Ammon's horn (tissue), 1 donor: ENCODE measurements at regions not wholly inside any gene's neighbourhood (a gene's known extent, or its start where the extent isn't known, plus 50 kb on each side); places are given as distances from the start of the nearest gene placed in this dataset.
"Not testable (repeated sequence)": the region's sequence is repeated elsewhere in the genome, so short reads cannot be mapped to it uniquely, and the experiment has no call there.

Source experiments
- DNase-seq: peaks from one replicate; pipeline ENCODE4 v3.0.0-alpha.2; 2016; ENCODE audit warnings: low spot score

DNA sequence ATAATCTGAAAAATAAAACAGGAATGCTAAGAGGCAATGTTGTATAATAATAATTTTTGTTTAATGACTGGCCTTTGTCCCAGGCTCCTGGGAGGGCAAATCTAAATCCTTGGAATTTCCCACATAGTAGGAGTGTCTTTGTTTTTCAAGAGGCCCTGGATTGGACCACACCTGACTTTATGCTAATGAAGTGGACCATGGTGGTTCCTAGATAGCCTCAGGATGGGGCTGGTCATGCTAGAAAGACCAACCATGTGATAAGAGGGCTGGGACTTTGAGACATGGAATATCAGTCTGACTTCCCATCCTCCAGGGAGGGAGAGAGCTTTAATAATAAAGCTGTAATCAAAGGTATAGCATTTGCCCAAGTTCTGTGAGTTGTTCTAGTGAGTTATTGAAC, 138.2 kb upstream of the RAB4A start:
- no peak for DNase-seq

DNA sequence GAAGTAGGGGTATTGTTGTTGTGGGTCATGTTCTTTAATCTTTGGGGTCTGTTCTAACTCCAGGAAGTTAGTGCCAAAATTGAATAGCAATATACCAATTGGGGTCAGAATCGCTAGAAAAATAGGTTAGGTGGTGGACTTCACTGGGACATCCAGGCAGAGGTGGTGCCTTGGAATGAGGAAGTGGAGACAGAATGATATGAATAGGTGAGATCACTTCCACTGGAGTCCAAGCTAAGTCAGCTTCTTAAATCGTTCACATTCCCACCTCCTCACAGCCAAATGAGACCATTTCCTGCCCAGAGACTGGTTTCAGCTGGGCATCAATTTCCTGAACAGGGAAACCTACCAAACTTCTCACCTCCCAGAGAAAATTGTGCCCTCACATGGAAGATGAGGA, 137.8 kb upstream of the RAB4A start:
- no peak for DNase-seq

DNA sequence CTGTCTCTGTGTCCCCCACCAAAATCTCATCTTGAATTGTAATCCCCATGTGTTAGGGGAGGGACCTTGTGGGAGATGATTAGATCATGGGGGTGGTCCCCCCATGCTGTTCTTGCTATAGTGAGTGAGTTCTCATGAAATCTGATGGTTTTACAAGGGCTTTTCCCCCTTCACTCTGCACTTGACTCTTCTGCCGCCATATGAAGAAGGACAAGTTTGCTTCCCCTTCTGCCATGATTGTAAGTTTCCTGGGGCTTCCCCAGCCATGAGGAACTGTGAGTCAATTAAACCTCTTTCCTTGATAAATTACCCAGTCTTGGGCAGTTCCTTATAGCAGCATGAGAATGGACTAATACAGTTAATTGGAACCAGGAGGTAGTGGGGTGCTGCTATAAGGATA, 137.1 kb upstream of the RAB4A start:
- DNase-seq: no peak

DNA sequence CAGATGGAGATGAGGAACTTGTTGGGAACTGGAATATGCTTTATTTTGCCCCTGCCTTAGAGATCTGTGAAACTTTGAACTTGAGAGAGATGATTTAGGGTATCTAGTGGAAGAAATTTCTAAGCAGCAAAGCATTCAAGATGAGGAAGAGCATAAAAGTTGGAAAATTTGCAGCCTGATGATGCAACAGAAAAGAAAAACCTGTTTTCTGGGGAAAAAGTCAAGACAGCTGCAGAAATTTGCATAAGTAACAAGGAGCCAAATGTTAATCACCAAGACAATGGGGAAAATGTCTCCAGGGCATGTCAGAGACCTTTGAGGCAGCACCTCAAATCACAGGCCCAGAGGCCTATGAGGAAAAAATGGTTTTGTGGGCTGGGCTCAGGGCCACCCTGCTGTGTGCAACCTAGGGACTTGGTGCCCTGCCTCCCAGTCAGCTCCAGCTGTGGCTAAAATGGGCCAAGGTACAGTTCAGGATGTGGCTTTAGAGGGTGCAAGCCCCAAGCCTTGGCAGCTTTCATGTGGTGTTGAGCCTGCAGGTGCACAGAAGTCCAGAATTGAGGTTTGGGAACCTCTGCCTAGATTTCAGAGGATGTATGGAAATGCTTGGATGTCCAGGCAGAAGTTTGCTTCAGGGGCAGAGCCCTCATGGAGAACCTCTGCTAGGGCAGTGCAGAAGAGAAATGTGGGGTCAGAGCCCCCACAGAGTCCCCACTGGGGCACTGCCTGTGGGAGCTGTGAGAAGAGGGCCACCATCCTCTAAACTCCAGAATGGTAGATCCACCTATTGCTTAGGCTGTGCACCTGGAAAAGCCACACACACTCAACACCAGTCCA, 136.3 kb upstream of the RAB4A start:
- not testable (repeated sequence) for DNase-seq

DNA sequence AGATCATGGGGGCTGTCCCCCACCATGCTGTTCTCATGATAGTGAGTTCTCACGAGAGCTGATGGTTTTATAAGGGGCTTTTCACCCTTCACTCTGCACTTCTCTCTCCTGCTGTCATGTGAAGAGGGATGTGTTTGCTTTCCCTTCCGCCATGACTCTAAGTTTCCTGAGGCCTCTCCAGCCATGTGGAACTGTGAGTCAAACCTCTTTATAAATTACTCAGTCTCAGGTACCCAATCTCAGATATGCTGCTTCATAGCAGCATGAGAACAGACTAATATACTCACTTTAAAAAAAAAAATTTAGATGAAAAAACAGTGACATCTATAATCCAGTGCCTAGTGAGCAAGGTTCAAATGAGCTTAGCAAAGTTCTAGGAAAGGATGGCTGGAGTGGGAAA, 135.1 kb upstream of the RAB4A start:
- DNase-seq: no peak

DNA sequence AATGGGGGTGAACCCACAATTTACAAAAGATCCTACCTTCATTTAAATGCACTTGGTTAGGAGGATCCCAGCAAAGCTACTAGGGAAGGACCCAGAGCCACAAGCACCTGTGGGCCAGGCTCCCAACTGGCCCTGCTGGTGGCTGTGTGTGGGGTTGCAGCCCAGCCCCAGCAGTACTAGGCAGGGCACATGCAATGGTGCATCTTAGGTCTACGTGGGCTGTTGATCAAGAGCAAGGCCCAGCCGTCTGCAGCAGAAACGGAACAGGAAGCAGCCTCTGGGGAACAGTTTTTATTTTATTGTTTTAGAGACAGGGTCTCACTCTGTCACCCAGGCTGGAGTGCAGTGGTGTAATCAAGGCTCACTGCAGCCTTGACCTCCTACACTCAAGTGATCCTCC, 134.1 kb upstream of the RAB4A start:
- DNase-seq: no peak

DNA sequence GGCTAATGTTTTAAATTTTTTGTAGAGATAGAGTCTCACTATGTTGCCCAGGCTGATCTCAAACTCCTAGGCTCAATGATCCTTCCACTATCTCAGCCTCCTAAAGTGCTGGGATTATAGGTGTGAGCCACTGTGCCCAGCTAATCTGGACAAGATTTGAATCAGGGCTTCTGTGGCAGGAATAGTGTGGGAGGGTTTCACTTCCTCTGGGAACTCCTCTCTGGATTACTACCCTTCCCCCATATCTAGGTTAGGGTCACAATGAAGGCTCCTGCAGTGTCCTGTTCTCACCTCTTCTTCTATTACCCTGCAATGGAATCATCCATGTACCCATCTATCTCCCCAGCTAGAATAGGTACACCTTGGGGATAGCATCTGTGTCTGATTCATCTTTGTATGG, 133.6 kb upstream of the RAB4A start:
- DNase-seq: no peak

DNA sequence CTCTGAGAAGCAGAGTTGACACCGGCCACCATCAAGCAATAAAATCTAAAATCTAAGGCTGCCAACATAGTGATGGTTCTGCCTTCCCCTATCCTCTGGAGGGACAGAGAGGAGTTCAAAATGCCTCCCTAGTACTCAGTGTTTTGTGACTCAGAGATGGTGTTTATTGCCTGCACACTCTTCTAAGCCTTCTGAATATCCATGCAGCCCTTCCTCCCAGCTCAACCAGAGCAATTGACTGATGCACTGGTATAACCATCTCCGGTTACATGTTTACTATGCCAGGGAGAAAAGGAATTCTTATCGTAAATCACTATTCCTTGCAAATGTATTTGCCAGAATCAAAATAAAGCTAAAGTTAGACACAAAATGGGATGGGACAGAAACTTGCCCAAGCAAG, 132.9 kb upstream of the RAB4A start:
- DNase-seq: no peak

DNA sequence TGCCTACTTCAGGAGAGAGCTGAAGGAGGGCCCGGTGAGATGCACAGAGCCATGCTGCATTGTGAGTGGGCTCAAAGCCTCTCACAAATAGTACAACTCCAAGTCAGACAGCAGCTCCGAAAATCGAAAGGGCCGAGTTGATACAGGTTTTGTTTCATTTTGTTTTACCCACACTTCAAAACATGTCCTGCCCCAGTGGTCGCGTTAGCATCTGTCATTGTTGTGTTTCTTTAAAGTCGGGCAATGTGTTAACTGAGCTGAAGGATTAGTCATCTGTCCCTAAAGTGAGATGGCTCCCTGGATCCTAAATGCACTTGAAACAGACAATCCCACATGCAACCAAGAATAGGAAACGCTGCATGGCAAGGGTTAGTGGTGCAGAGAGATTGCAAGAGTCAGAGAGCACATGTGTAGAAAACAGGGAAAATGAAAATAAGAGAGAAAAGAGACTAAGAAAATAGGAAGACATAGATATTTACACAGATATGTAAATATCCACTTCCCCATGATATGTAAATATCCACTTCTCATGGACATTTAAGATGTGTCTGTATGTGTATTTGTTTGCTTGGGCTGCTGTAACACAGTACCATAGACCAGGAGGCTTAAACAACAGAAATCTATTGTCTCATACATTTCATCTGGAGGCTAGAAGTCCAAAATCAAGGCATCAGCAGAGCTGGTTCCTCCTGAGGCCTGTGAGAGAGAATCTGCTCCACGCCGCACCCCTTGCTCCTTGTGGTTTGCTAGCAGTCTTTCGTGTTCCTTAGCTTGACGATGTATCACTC, 131.4 kb upstream of the RAB4A start:
- no peak for DNase-seq

DNA sequence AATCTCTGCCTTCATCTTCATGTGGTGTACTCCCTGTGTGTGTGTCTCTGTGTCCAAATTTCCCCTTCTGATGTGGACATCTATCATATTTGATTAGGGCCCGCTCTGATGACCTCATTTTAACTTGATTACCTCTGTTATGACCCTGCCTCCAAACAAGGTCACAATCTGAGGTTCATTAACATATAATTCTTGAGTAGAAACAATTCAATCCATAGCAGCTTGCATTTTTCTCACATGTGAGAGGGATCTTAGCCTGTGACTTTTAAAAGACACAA, 130.9 kb upstream of the RAB4A start:
- DNase-seq: no peak

DNA sequence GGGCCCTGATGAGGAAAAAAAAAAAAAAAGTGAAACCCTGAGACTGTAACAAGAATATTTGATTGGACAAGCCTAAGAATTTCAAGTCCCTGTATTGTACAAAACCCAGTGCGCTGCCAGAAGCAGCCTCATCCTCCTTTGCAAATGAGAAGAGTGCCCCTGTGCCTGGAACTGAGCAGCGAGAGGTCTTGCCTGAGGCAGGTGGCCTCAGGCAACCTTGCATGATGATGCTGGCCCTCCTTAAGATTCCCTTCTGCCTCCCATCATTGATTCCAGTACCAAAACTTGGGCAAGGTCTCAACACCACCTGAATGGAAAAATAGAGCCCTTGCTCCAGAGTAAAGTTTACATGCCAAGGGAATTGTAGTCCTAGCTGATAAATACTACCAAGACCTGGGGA, 129.6 kb upstream of the RAB4A start:
- DNase-seq: no peak

DNA sequence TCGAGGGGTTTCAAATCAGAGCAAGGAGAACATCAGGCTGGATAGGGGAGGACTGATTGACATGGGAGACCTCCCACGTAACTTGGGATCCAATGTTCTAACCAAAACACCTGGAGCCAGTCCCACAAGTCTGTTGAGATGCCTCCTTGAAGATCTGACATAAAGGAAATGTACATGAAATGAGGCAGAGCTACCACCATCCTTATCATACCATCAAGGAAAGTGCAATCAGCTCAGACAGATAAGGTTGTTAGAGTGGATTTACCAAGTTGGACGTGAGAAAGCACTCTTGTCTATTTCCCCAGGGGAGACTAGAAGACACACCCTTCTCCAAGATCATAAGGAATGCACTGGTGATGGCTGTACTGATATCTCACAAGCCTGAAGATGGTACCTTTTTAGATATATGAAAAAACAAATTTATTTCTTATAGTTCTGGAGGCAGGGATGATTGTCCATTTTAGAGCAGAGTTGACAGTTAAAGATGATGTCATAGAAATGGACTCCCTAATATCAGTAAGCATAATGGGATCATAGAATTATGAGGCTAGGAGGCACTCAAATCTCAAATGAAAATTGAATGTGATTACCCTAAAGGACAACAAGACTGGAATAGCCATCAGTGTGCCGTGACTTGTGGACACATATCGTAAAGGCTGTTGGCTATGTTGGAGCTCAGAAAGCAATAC, 129.1 kb upstream of the RAB4A start:
- DNase-seq: no peak

DNA sequence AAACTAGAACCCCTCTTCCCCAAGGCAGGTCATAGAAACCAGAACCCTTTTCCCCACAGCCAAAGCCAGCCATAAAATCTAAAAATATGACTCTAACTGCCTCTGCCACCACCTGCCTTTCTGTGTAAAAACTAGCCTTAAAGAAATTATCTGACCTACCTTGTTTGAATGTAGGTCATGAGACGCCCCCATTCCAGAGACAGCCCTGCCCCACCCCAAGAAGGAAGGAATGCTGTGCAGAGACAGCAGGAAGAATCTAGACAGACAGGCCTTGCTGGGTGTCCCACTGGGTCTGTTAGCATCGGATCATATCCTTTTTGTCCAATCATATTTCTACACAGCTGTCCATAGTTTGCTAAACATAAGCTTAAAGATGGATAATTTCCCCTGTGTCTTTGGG, 128.4 kb upstream of the RAB4A start:
- no peak for DNase-seq

DNA sequence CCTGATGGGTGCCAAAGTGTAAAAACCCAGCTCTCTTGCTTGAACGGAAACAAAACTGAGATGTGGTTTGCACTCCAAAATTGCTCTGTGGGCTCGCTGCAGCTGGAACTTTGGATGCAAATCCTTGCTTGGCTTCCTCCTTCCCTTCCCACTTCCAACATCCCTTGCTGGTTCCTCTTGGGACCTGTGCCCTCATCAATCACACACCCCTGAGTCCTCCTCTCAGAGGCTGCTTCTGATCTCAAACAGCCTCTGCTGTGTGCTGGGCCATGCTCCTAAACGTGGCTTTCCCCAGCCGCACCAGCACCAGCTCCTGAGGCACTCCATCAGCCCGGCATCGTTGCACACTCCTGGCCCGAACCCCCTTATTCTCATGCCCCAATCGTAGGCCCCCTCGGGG, 124.3 kb upstream of the RAB4A start:
- DNase-seq: no peak

DNA sequence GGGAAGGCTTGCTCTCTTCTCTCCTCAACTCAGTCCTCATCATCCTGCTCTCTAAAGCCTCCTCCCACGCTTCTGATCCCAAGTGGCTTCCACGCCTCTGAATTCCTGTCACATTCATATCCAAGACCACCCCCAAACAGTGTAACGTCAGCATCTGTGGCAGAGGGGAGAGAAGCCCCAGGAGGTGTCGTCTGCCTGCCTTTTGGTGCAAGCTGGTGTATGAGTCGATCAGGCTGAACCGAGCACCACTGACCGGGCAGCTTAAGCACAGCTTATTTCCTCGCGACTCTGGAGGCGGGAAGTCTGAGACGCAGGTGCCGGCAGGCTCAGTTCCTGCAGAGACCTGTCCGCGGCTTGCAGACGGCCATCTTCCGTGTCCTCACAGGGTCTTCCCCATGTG, 123.8 kb upstream of the RAB4A start:
- DNase-seq: no peak

DNA sequence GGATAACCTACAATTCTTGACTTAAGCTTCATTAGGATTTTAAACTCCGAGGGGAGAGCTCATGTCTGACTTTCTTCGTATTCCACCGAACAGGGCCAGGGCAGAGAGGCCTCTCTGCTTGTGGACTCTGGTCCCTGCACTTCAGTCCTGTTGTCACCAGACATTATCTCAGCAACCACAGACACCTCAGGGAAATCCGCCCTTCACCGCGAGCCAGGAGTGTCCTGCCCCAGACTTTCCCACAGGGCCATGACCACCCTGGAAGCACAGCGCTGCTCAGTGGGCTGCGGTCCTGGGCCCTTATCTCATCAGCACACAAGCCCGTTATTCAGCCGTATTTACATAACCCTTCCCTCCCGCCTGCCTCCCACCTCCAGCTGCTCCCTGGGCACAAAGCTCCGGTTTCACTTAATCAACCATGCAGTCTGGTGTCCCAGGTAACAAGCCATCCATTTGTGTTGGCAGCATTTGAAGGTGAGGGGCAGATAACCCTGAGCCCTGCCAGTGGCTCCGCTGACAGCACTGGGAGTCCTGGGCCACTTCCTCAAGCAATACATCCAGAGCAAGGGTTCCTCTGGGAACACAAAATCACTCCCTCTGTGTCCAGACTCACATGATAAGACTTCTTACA, 122.8 kb upstream of the RAB4A start:
- DNase-seq: no peak

DNA sequence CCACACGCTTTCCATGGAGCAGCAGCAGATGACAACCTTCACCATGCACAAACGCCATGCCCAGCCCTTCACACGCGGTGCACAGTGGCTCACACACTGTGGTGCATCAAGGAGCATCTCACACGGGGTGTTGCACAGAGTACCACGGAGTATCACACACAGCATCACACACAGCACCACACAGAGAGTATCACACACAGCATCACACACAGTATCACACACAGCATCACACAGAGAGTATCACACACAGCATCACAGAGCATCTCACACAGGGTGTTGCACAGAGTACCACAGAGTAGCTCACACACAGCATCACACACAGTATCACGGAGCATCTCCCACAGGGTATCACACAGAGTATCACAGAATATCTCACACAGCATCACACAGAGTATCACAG, 122.2 kb upstream of the RAB4A start:
- DNase-seq: no peak

DNA sequence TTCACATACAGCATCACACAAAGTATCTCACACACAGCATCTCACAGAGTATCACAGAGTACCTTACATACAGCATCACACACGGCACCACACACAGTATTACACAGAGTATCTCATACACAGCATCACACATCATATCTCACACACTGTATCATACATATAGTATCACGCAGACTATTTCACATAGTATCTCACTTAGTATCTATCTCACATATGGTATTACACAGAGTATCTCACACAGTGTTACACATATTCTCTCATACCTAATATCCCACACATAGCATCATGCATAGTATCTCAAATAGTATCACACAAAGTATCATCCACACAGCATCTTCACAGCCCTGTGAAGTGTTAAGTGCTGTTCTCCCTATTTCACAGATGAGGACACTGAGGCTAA, 121.5 kb upstream of the RAB4A start:
- no peak for DNase-seq

DNA sequence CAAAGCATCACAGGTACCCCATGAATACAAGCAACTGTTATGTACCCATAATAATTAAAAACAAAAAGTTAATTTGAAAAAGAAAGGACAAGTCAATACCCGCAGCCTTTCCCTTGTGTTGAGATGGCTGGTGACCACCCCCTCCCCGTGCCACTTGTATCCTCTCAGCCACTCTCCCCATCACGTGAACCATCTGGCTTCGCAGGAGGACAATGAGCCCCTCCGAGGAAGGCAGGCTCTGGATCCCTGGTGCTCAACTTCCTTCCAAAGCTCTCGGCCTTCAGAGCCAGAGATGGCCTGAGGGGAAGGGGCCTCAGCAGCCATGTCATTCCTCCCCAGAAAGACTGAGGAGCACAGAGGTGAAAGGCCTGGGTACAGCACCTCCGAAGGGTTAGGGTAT, 120.4 kb upstream of the RAB4A start:
- DNase-seq: no peak

DNA sequence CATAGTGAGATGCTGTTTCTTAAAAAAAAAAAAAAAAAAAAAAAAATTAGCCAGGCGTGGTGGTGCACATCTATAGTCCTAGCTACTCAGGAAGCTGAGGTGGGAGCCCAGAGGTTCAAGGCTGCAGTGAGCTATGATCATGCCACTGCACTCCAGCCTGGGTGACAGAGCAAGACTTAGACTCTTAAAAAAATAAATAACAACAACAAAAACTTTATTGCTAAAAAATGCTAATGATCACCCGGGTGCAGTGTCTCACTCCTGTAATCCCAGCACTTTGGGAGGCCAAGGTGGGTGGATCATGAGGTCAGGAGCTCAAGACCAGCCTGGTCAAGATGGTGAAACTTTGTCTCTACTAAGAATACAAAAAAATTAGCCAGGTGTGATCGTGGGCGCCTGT, 119.5 kb upstream of the RAB4A start:
- DNase-seq: not testable (repeated sequence)

DNA sequence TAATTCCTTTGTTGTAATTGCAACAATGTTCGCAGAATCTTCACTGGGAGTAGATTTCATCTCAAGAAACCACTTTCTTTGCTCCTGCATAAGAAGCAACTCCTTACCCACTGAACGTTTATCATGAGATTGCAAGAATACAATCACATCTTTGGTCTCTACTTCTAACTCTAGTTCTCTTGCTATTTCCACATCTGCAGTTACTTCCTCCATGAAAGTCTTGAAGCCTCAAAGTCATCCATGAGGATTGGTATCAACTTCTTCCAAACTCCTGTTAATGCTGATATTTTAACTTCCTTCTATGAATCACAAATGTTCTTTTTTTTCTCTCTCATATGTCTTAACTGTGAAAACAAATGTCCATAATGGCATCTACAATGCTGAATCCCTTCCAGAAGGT, 118.6 kb upstream of the RAB4A start:
- DNase-seq: no peak

DNA sequence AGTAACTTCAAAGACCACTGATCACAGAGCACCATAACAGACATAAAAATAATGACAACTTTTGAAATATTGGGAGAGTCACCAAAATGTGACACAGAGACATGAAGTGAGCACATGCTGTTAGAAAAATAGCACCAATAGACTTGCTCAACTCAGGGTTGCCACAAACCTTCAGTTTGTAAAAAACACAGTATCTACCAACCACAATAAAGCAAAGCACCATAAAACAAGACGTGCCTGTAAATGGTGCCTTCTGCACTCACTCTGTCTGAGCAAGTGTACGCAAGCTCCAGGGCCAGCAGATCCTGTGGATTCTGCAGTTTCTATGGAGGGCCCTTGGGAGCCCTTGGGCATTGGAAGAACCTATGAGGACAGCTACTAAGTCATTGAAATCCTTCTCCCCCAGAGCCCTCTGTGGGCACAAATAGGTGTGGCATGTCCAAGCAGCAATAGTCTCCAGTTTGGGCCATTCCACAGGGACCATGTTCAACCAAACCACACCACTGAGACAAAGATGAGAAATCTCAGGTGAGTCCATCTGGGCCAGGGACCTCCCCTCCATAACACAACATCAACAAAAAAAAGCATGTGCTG, 116.9 kb upstream of the RAB4A start:
- DNase-seq: no peak
